H1 (cell line): ENCODE measurements at regions not wholly inside any gene's neighbourhood (a gene's known extent, or its start where the extent isn't known, plus 50 kb on each side); places are given as distances from the start of the nearest gene placed in this dataset.

Experiments used
- BCL11A ChIP-seq, 2 experiments: IDR thresholded peaks; one replicate each; pipeline ENCODE4 v1.6.1; 2011; ENCODE audit warnings: low read depth in 2 of 2, low read length in 2 of 2, mild to moderate bottlenecking in 2 of 2
- EZH2 ChIP-seq: fragments of 200-600 bp; sonication (generic); IDR thresholded peaks from 2 replicates; pipeline ENCODE4 v1.7.1; 2012; ENCODE audit warnings: low read depth, mild to moderate bottlenecking, moderate library complexity, low read length, inconsistent platforms; ENCODE audit not compliant: severe bottlenecking
- POLR2AphosphoS5 ChIP-seq: IDR thresholded peaks from 2 replicates; pipeline ENCODE4 v1.6.1; 2011; ENCODE audit warnings: low read depth, low read length
- RAD21 ChIP-seq, 2 experiments: IDR thresholded peaks in 1 of 2; conservative IDR thresholded peaks in 1 of 2; 2 replicates each; pipeline ENCODE4 v1.6.1; 2011; ENCODE audit warnings: low read depth in 2 of 2, low read length in 2 of 2, improper control_type of control experiment in 1 of 2, inconsistent platforms in 1 of 2, mild to moderate bottlenecking in 1 of 2, moderate library complexity in 1 of 2
- TF ChIP-seq, protein P1 (sequence below), 3 experiments: IDR thresholded peaks; 1 replicate in 2 of 3; 2 replicates in 1 of 3; pipeline versions ENCODE4 v1.5.1 to v1.6.1; 2011; ENCODE audit warnings: low read length in 3 of 3, mild to moderate bottlenecking in 3 of 3, inconsistent platforms in 2 of 3, low read depth in 1 of 3, moderate library complexity in 1 of 3; ENCODE audit not compliant: insufficient read depth in 1 of 3; ENCODE audit errors: control extremely low read depth in 1 of 3

DNA sequence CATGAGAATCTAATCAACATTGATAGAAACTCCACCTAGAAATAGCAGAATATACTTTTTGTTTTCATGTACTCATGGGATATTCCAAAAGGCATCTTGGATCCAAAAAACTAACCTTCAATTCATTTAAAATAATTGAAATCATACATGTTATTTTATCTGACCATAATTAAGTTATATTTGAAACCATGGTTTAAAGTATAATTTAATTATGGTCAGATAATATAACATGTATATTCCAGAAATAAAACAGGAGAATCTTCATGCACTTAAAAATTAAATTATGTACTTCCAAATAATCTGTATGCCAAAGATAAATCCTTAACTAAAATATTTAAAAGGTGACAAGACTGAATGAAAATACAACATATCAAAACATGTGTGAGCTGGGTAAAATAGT is 651.3 kb upstream of the LINC00305 start:
- no peak for TF ChIP-seq RAD21 (IDR thresholded peaks at IDR 0.05 in 1 of 2, conservative IDR thresholded peaks at IDR 0.05 in 1 of 2; ENCODE audit: low read depth in 2 of 2, low read length in 2 of 2)
- no peak for TF ChIP-seq POLR2AphosphoS5
- TF ChIP-seq, protein P1, sequence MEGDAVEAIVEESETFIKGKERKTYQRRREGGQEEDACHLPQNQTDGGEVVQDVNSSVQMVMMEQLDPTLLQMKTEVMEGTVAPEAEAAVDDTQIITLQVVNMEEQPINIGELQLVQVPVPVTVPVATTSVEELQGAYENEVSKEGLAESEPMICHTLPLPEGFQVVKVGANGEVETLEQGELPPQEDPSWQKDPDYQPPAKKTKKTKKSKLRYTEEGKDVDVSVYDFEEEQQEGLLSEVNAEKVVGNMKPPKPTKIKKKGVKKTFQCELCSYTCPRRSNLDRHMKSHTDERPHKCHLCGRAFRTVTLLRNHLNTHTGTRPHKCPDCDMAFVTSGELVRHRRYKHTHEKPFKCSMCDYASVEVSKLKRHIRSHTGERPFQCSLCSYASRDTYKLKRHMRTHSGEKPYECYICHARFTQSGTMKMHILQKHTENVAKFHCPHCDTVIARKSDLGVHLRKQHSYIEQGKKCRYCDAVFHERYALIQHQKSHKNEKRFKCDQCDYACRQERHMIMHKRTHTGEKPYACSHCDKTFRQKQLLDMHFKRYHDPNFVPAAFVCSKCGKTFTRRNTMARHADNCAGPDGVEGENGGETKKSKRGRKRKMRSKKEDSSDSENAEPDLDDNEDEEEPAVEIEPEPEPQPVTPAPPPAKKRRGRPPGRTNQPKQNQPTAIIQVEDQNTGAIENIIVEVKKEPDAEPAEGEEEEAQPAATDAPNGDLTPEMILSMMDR (IDR thresholded peaks at IDR 0.05; ENCODE audit: control extremely low read depth in 1 of 3, insufficient read depth in 1 of 3, low read depth in 1 of 3, low read length in 3 of 3) = no peak
- no peak for TF ChIP-seq BCL11A (IDR thresholded peaks at IDR 0.05; ENCODE audit: low read depth in 2 of 2, low read length in 2 of 2)
- TF ChIP-seq EZH2 = no peak
